SH-SY5Y (cell line): ENCODE measurements at regions not wholly inside any gene's neighbourhood (a gene's known extent, or its start where the extent isn't known, plus 50 kb on each side); places are given as distances from the start of the nearest gene placed in this dataset.

Experiments
- GATA2 ChIP-seq: IDR thresholded peaks from 2 replicates; pipeline ENCODE4 v1.6.1; 2011; ENCODE audit warnings: mild to moderate bottlenecking, low read depth, low read length
- GATA3 ChIP-seq: IDR thresholded peaks from 2 replicates; pipeline ENCODE4 v1.6.1; 2011; ENCODE audit warnings: low read depth, mild to moderate bottlenecking, low read length, moderate library complexity

GRCh38 chr10:2139746-2140145 is 402.4 kb upstream of the ADARB2 start:
- TF ChIP-seq GATA2 (no peak), GATA3 (no peak)

DNA sequence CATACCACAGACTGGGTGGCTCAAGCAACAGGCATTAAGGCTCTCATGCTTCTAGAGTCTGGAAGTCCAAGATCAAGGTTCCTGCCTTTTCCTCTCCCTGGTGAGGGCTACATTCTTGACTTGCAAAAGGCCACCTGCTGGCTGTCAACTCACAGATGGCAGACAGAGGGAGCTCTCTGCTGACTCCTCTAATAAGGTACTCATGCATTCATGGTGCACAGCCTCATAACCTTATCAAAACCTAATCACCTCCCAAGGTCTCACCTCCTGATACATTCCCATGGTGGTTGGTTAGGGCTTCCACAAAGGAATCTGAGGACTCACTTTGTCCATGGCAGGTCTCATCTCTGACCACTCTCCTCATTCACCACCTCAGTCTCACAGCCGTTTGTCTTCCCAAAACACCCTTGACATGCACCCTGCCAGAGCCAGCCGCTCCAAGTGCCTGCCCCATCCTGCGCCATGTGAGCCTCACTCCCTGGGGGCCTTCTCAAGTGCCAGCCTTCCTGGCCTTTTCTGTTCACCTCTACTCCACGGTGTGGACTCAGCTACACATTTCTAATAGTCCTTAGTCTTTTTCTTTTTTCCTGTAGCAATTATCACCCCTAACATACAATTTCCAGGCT is 400.3 kb upstream of the ADARB2 start:
- TF ChIP-seq GATA3 (no peak), GATA2 (no peak)

- no peak for TF ChIP-seq GATA2
- no peak for TF ChIP-seq GATA3
Observed at GRCh38 chr10:2130705-2131305, 393.5 kb upstream of the ADARB2 start.

GRCh38 chr10:2128991-2129390 is 391.7 kb upstream of the ADARB2 start:
- no peak for TF ChIP-seq GATA2
- TF ChIP-seq GATA3, result no peak

DNA sequence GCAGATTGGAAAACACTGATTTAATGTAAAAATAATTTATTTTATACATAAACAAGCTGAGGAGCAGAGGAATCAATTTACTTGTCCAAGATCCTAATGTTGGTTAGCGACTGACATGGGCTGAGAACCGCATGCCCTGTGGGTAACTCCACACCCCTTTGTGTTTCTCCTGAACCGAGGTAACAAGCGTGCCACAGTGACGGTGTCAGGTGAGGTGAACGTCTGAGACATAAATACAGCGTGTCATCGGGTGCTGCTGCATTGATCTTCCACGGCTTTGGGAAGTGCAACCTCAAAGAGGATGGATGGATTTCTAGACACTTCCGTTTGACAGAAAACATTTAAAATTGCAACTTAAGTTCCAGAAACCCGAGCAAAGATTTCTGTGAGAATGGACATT is 386.8 kb upstream of the ADARB2 start:
- TF ChIP-seq GATA2 (no peak), GATA3 (no peak)

DNA sequence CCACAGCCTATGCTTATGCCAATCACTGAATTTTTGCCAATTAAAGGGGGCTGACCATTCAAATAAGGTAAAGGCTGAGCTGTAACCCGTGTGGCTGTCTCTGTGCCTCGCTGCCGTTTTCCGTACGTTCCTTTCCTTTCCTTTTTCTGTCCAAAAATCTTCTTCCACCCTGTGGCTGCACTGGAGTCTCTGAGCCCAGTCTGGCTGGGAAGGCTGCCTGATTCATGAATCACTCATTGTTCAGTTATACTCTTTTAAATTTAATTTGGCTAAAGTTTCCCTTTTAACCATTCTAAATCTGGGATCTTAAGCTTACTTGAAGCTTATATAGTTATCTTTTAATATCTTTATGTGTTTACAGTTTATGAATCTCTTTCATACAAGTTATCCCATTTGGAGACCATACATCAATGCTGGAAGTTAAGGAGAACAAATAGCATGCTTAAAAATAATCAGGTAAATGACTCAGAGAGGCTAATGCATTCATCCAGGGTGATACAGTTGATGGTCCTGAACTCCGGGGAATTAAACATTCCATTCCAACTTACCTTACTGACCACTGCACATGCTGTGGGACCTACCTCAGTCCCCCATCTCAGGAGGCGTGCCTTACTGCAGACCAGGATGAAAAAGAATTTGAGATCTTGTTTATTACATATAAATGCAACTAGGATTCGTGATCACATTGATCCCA is 385.3 kb upstream of the ADARB2 start:
- TF ChIP-seq GATA2, result no peak
- no peak for TF ChIP-seq GATA3

GRCh38 chr10:2121929-2122328 is 384.6 kb upstream of the ADARB2 start:
- TF ChIP-seq GATA2, result no peak

DNA sequence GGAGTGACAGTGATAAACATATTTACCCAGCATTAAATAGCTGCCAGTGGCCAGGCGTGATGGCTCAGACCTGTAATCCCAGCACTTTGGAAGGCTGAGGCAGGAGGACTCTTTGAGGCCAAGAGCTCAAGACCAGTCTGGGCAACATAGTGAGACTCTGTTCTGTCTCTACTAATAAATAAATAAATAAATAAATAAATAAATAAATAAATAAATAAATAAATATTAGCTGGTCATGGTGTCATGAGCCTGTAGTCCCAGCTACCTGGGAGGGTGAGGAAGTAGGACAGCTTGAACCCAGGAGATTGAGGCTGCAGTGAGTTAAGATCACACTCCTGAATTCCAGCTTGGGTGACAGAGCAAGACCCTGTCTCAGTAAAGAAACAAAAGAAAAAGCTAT is 384.0 kb upstream of the ADARB2 start:
- TF ChIP-seq GATA2 (no peak), GATA3 (no peak)

DNA sequence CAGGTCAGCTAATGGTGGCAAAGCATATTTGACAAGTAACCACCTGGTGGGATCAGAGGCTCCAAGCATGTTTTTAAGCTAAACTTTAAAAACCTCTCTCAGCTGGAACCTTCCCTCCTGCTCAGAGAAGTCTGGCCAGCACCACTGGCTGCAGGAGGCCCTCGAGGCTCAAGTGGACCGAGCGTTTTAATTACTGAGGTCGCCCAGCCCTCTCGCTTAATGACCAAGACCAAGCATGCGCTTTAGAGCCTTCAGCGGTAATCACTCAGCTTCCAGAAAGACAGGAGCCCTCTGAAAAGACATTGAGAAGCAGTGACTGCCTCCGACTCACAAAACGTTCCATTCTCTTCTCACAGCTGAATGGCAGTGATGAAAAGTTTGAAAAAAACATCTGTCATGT is 383.4 kb upstream of the ADARB2 start:
- no peak for TF ChIP-seq GATA3
- TF ChIP-seq GATA2, result no peak

GRCh38 chr10:2119316-2119715 is 382.0 kb upstream of the ADARB2 start:
- no peak for TF ChIP-seq GATA2
- no peak for TF ChIP-seq GATA3

GRCh38 chr10:2118201-2118600 is 380.9 kb upstream of the ADARB2 start:
- TF ChIP-seq GATA2 (no peak), GATA3 (no peak)

- TF ChIP-seq GATA2 (no peak), GATA3 (no peak)
Observed at GRCh38 chr10:2117641-2118040, 380.3 kb upstream of the ADARB2 start.

DNA sequence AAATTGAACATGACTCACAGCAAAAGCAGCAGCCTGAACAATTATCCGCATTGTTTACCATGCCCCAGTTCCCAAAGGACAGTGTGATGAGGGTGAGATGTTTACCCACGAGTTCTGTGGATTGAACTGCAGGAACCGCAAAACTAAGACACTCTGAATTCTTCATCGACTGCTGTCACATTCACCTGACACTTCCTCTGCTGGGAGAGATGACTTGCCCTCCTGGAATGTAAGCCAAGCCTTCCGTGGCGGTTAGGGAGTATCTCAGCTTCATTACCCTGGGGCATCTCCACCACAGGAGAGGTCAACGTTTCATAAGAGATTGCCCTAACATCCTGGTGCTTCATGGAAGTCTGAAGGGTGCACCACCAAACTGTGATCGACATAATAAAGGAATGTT is 374.6 kb upstream of the ADARB2 start:
- no peak for TF ChIP-seq GATA2
- TF ChIP-seq GATA3, result no peak

DNA sequence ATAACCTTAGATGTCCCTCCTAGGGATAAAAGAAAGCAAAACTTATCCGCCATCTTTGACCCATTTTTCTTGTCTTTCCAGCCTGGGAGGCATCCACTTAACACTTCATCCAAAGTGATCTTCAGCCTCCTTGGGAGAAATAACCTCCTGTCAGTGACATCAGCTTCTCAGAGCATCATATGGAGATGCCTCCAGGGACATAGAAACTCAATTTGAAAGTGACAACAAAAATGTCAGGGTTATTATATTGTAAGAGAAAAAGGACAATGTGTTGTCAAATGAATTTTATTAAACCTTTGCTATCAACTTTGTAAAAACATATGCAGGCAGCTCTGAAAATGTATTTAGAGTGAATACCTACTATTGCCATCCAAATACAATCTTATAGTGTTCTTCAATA is 371.2 kb upstream of the ADARB2 start:
- TF ChIP-seq GATA3 (no peak), GATA2 (no peak)

DNA sequence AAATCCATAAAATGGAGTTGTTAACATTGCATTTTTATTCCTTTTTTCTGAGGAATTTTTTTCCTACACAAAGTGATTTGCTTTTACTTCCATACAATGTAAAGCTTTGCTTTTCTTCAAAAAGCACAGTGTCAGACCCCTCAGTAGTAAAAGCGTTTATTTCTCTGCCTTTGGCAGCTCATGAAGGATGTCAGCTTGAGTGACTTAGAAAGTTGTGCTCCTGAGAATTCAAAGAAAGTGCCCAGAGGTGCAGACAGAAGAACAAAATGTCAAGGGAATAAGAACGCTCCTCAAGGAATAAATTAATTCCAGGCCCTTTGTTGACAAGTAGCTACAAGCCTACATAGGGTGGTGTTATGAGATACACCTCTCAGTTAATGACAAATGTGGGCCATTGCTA is 369.3 kb upstream of the ADARB2 start:
- TF ChIP-seq GATA2, result no peak
- no peak for TF ChIP-seq GATA3

- no peak for TF ChIP-seq GATA3
- no peak for TF ChIP-seq GATA2
Observed at GRCh38 chr10:2099321-2099720, 362.0 kb upstream of the ADARB2 start.
